GM18867 (cell line): ENCODE measurements at regions not wholly inside any gene's neighbourhood (a gene's known extent, or its start where the extent isn't known, plus 50 kb on each side); places are given as distances from the start of the nearest gene placed in this dataset.
"Not testable (repeated sequence)": the region's sequence is repeated elsewhere in the genome, so short reads cannot be mapped to it uniquely, and the experiment has no call there.

ENCODE experiments used
- ATAC-seq: cut with Tn5 transposase; IDR thresholded peaks from one replicate; pipeline ENCODE4 v1.9.1; 2021; ENCODE audit warnings: mild to moderate bottlenecking, moderate library complexity; ENCODE audit not compliant: unreplicated experiment

- no peak for ATAC-seq
Observed at GRCh38 chr5:120813551-120813950, 349.5 kb downstream of the PRR16 start.

DNA sequence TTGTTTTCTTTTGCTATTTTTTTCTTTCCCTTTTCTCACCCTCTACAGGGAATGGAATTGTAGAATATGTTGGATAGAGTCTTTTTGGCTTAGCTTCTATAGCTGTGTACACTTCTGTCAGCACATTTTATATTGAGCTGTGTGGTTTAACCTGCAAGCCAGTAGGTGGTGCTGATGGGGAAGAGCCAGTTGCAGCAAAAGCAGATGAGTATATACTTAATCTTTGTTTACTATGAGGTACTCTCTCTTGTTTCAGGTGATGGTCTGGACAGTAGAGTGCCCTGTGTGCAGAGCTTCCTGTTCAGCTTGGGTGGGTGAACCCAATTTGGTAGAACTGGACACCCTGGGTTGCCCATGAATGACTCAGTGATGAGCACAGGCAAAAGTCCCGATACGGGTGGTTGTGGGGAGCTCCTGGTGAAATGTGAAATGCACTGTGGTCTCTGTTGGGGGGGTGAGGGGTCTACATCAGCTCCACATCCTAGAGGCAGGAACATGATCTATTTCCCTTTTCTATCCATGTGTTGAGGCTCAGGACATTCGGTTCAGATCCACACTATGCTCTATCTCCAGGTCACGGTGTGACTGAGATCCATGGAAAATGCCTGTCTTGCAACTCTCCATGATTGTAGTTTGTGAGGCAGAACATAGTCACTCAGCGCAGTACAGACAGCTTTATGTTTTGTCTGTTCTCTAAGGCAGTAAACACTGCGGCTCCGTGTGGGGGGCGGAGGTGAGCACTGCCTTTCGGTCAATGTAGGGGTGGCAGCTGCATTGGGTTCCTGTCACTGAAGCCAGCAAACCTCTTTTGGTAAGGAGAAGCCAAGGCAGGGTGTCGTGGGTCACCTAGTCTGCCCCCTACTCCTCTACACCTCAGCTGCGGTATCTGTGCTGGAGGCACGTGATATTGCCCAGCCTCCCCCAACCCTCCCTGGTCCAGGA is 353.2 kb downstream of the PRR16 start:
- ATAC-seq, result no peak

DNA sequence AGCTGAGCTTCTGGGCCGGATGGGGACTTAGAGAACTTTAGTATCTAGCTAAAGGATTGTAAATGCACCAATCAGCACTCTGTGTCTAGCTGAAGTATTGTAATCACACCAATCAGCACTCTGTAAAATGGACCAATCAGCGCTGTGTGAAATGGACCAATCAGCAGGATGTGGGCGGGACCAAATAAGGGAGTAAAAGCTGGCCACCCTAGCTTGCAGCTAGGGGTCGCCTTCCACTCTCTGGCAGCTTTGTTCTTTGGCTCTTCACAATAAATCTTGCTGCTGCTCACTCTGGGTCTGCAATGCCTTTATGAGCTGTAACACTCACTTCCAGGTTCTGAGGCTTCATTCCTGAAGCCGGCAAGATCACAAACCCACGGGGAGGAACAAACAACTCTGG is 354.0 kb downstream of the PRR16 start:
- ATAC-seq, result no peak

GRCh38 chr5:120823328-120823727 is 359.2 kb downstream of the PRR16 start:
- ATAC-seq, result no peak

GRCh38 chr5:120831646-120832045 is 367.5 kb downstream of the PRR16 start:
- ATAC-seq, result not testable (repeated sequence)

DNA sequence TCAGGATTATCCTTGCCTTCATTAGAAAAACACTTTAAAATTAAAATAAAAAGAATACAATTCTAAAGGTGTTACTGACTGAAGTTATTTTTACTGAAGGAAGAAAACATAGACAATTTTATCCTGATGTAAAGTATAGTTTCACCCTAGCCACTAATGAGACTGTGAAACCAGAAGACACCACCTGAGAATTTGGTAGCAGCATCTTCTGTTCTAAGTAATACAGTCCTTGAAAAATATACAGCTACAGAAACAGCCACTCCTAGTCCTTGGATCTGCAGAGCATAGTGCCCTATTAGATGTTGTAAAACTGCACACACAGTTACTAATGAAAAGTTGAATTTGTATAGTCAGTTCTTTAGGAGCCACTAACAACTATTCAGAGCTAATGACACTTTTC is 377.7 kb downstream of the PRR16 start:
- ATAC-seq, result no peak

GRCh38 chr5:120843390-120843980 is 379.4 kb downstream of the PRR16 start:
- no peak for ATAC-seq

DNA sequence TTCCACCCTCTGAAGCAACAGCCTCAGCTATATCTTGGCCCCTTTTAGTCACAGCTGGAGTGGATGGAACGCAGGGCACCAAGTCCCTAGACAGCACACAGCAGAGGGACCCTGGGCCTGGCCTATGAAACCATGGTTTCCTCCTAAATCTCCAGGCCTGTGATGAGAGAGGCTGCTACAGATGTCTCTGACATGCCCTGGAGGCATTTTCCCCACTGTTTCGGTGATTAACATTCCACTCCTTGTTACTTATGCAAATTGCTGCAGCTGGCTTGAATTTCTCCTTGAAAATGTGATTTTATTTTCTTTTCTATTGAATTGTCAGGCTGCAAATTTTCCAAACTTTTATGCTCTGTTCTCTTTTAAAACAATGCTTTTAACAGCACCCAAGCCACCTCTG is 384.8 kb downstream of the PRR16 start:
- no peak for ATAC-seq

GRCh38 chr5:120852222-120852860 is 388.2 kb downstream of the PRR16 start:
- no peak for ATAC-seq

DNA sequence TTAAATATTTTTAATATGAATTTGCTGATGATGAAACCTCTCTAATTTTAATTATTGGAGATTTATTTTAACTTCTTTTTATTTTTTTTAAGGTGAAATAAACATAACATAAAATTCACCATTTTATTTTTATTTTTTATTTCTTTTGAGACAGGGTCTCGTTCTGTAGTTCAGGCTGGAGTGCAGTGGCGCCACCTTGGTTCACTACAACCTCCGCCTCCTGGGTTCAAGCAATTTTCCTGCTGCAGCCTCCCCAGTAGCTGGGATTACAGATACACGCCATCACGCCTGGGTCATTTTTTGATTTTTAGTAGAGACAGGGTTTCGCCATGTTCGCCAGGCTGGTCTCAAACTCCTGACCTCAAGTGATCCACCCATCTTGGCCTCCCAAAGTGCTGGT is 402.9 kb downstream of the PRR16 start:
- ATAC-seq, result no peak

GRCh38 chr5:120869831-120870230 is 405.7 kb downstream of the PRR16 start:
- ATAC-seq, result no peak

- no peak for ATAC-seq
Observed at GRCh38 chr5:120872297-120872696, 408.2 kb downstream of the PRR16 start.

DNA sequence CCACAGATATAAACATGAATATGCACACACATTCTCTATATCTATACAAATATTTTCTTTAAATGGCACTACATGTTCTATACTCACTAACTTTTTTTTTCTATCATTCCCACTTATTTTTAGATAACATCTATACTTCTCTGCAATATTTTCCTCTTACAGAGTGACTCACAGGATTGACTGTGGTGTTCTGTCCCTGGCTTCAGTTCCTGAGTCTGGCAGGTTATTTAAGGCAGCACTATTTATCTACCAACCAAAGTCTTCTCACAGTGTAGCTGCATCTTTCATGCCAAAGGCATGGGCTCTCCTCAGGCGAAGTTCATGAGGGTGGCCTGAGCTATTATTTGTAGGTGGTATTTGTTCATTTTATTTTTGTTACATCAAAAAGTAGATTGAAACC is 409.0 kb downstream of the PRR16 start:
- no peak for ATAC-seq

GRCh38 chr5:120874081-120874862 is 410.2 kb downstream of the PRR16 start:
- ATAC-seq, result no peak

DNA sequence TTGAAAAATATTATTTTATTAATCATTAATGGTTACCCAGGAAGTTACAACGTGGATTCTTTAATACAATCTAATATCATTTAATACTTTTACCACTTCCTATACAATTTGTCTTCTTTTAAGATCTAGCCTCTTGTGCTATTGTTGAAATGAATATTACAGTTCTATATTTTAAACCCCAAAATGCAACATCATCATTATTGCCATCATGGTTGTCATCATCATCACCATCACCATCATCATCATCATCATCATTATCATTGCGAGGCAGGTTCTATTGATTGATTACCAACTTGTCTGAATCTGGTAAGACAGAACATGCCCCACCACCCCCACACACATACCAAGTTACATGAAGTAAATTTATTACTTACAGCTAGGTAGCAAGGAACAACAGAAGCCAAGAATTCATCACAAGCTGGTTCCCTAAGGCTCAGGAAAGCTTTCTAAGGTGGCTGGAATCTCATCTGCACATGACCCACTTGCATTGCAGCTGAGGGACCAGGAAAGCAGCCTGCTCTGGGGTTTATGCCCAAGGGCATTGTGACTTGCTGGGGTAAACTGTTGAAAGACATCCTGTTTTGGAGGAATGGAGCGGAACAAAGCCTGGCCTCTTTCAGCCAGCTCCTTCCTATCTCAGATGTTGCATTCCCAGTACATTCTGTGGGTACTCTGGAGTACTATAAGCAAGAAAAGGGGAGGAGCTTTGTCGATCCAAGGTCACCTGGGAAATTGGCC is 418.1 kb downstream of the PRR16 start:
- no peak for ATAC-seq

GRCh38 chr5:120886351-120886860 is 422.3 kb downstream of the PRR16 start:
- ATAC-seq, result no peak

- ATAC-seq, result no peak
Observed at GRCh38 chr5:120895660-120896059, 431.6 kb downstream of the PRR16 start.

DNA sequence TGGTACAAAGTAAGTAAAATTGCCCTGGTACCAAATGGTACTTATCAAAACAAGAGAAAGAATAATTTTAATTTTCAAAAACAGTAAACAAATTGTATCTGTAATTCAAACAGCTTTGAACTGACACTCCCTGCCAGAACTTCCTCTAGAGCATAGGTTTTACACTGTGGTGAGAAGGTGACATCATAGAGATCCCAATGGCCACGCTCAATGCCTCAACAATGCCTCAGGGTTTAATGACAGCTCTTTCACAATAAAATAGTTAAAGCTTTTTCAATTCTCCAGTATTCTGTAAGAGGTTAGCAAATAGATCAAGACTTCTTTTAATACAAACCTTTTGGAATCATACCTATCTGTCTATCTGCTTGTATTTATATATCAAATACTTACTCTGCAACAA is 437.1 kb downstream of the PRR16 start:
- ATAC-seq, result no peak

- no peak for ATAC-seq
Observed at GRCh38 chr5:120907953-120908352, 443.9 kb downstream of the PRR16 start.

- no peak for ATAC-seq
Observed at GRCh38 chr5:120910629-120911028, 446.5 kb downstream of the PRR16 start.
